HG02973 (cell line): ENCODE measurements at regions not wholly inside any gene's neighbourhood (a gene's known extent, or its start where the extent isn't known, plus 50 kb on each side); places are given as distances from the start of the nearest gene placed in this dataset.
"Not testable (repeated sequence)": the region's sequence is repeated elsewhere in the genome, so short reads cannot be mapped to it uniquely, and the experiment has no call there.

Experiments
- ATAC-seq: cut with Tn5 transposase; IDR thresholded peaks from one replicate; pipeline ENCODE4 v1.9.1; 2021; ENCODE audit warnings: moderate library complexity; ENCODE audit not compliant: unreplicated experiment

- ATAC-seq = no peak
These were observed 630.3 kb upstream of the KLHL4 start for GRCh38 chrX:86887341-86887740.

GRCh38 chrX:86910027-86910426, 607.6 kb upstream of the KLHL4 start:
- ATAC-seq = no peak

GRCh38 chrX:86910602-86911311, 606.8 kb upstream of the KLHL4 start:
- ATAC-seq = no peak

- ATAC-seq = no peak
These were observed 603.0 kb upstream of the KLHL4 start for GRCh38 chrX:86914569-86914968.

GRCh38 chrX:86917959-86918358, 599.6 kb upstream of the KLHL4 start:
- no peak for ATAC-seq

GRCh38 chrX:86930419-86930818, 587.2 kb upstream of the KLHL4 start:
- no peak for ATAC-seq

GRCh38 chrX:86935988-86936387, 581.6 kb upstream of the KLHL4 start:
- ATAC-seq = no peak

GRCh38 chrX:86946569-86946968, 571.0 kb upstream of the KLHL4 start:
- peak; percentile 72 for ATAC-seq

- ATAC-seq = no peak
These were observed 553.3 kb upstream of the KLHL4 start for GRCh38 chrX:86964321-86964720.

- no peak for ATAC-seq
These were observed 536.2 kb upstream of the KLHL4 start for GRCh38 chrX:86981326-86981879.

GRCh38 chrX:86987351-86987750, 530.3 kb upstream of the KLHL4 start:
- ATAC-seq = not testable (repeated sequence)

- no peak for ATAC-seq
These were observed 514.6 kb upstream of the KLHL4 start for GRCh38 chrX:87003031-87003430.

GRCh38 chrX:87005183-87005582, 512.4 kb upstream of the KLHL4 start:
- no peak for ATAC-seq

- ATAC-seq = no peak
These were observed 511.7 kb upstream of the KLHL4 start for GRCh38 chrX:87005885-87006284.

- no peak for ATAC-seq
These were observed 511.0 kb upstream of the KLHL4 start for GRCh38 chrX:87006561-87006960.

GRCh38 chrX:87017210-87017609, 500.4 kb upstream of the KLHL4 start:
- no peak for ATAC-seq

- not testable (repeated sequence) for ATAC-seq
These were observed 484.5 kb upstream of the KLHL4 start for GRCh38 chrX:87033115-87033514.

- ATAC-seq = no peak
These were observed 472.2 kb upstream of the KLHL4 start for GRCh38 chrX:87045352-87045751.

GRCh38 chrX:87049567-87049966, 468.0 kb upstream of the KLHL4 start:
- ATAC-seq = no peak

- ATAC-seq = no peak
These were observed 454.0 kb upstream of the KLHL4 start for GRCh38 chrX:87063642-87064041.

GRCh38 chrX:87064502-87064901, 453.1 kb upstream of the KLHL4 start:
- ATAC-seq = no peak

GRCh38 chrX:87067795-87068369, 449.7 kb upstream of the KLHL4 start:
- no peak for ATAC-seq

- no peak for ATAC-seq
These were observed 439.4 kb upstream of the KLHL4 start for GRCh38 chrX:87078231-87078630.
